ENCODE measurements at regions not wholly inside any gene's neighbourhood (a gene's known extent, or its start where the extent isn't known, plus 50 kb on each side); places are given as distances from the start of the nearest gene placed in this dataset.

- POLR2A ChIA-PET = no interaction called here
- H3K27ac Mint-ChIP-seq = no peak overlapping the region
- H3K27me3 Mint-ChIP-seq = no peaks in the 10 kb centered on the region
- no peaks in the 10 kb centered on the region for H3K9me3 Mint-ChIP-seq
- H3K36me3 Mint-ChIP-seq = no peaks in the 10 kb centered on the region
- no peak for DNase-seq
- H3K4me3 Mint-ChIP-seq = no peak overlapping the region
- intact Hi-C loops (cut with micrococcal nuclease) = no loop called here
- no peaks in the 10 kb centered on the region for H3K4me1 Mint-ChIP-seq (ENCODE audit: low read depth)
- CTCF ChIA-PET = no interaction called here
Observed at GRCh38 chr12:83801972-83802371, 1110.6 kb downstream of the SLC6A15 start.

GRCh38 chr12:83800022-83800421 is 1112.6 kb downstream of the SLC6A15 start:
- DNase-seq = no peak
- intact Hi-C loops (cut with micrococcal nuclease) = no loop called here
- ChIA-PET CTCF (no interaction called here), POLR2A (no interaction called here)
- H3K9me3 Mint-ChIP-seq = no peaks in the 10 kb centered on the region
- no peaks in the 10 kb centered on the region for H3K27me3 Mint-ChIP-seq
- H3K4me1 Mint-ChIP-seq (ENCODE audit: low read depth) = no peaks in the 10 kb centered on the region
- H3K4me3 Mint-ChIP-seq = no peak overlapping the region
- H3K27ac Mint-ChIP-seq = no peak overlapping the region
- no peaks in the 10 kb centered on the region for H3K36me3 Mint-ChIP-seq

GRCh38 chr12:83796531-83796930 is 1109.8 kb downstream of the TMTC2 start:
- Mint-ChIP-seq H3K27ac (no peak overlapping the region), H3K27me3 (no peaks in the 10 kb centered on the region), H3K4me3 (no peak overlapping the region), H3K9me3 (no peaks in the 10 kb centered on the region), H3K36me3 (no peaks in the 10 kb centered on the region), H3K4me1 (ENCODE audit: low read depth) (no peaks in the 10 kb centered on the region)
- ChIA-PET CTCF (no interaction called here), POLR2A (no interaction called here)
- intact Hi-C loops (cut with micrococcal nuclease) = no loop called here
- DNase-seq = no peak

- CTCF ChIA-PET = no interaction called here
- H3K4me3 Mint-ChIP-seq = no peak overlapping the region
- no peaks in the 10 kb centered on the region for H3K27me3 Mint-ChIP-seq
- no peak overlapping the region for H3K27ac Mint-ChIP-seq
- intact Hi-C loops (cut with micrococcal nuclease) = no loop called here
- POLR2A ChIA-PET = no interaction called here
- H3K4me1 Mint-ChIP-seq (ENCODE audit: low read depth) = no peaks in the 10 kb centered on the region
- H3K9me3 Mint-ChIP-seq = no peaks in the 10 kb centered on the region
- no peaks in the 10 kb centered on the region for H3K36me3 Mint-ChIP-seq
- DNase-seq = no peak
Observed at GRCh38 chr12:83793616-83794015, 1106.9 kb downstream of the TMTC2 start.

GRCh38 chr12:83784298-83784890 is 1097.7 kb downstream of the TMTC2 start:
- no peak for DNase-seq
- H3K27ac Mint-ChIP-seq = no peak overlapping the region
- intact Hi-C loops (cut with micrococcal nuclease) = no loop called here
- H3K36me3 Mint-ChIP-seq = no peaks in the 10 kb centered on the region
- no peaks in the 10 kb centered on the region for H3K27me3 Mint-ChIP-seq
- peaks cover 4% of the 10 kb centered on the region for H3K9me3 Mint-ChIP-seq
- H3K4me3 Mint-ChIP-seq = no peak overlapping the region
- ChIA-PET POLR2A (no interaction called here), CTCF (no interaction called here)
- H3K4me1 Mint-ChIP-seq (ENCODE audit: low read depth) = no peaks in the 10 kb centered on the region

- H3K36me3 Mint-ChIP-seq = no peaks in the 10 kb centered on the region
- H3K27ac Mint-ChIP-seq = no peak overlapping the region
- intact Hi-C loops (cut with micrococcal nuclease) = no loop called here
- CTCF ChIA-PET = no interaction called here
- H3K4me3 Mint-ChIP-seq = no peak overlapping the region
- no peak for DNase-seq
- POLR2A ChIA-PET = no interaction called here
- H3K4me1 Mint-ChIP-seq (ENCODE audit: low read depth) = no peaks in the 10 kb centered on the region
- H3K27me3 Mint-ChIP-seq = no peaks in the 10 kb centered on the region
- peaks cover under 1% of the 10 kb centered on the region for H3K9me3 Mint-ChIP-seq
Observed at GRCh38 chr12:83779526-83779925, 1092.8 kb downstream of the TMTC2 start.

GRCh38 chr12:83769151-83769550 is 1082.4 kb downstream of the TMTC2 start:
- intact Hi-C loops (cut with micrococcal nuclease) = no loop called here
- Mint-ChIP-seq H3K4me3 (no peak overlapping the region), H3K4me1 (ENCODE audit: low read depth) (no peaks in the 10 kb centered on the region), H3K27ac (no peak overlapping the region), H3K9me3 (peaks cover 19% of the 10 kb centered on the region), H3K27me3 (no peaks in the 10 kb centered on the region), H3K36me3 (no peaks in the 10 kb centered on the region)
- POLR2A ChIA-PET = no interaction called here
- DNase-seq = no peak
- CTCF ChIA-PET = no interaction called here

GRCh38 chr12:83767723-83768122 is 1081.0 kb downstream of the TMTC2 start:
- H3K4me3 Mint-ChIP-seq = no peak overlapping the region
- no peaks in the 10 kb centered on the region for H3K27me3 Mint-ChIP-seq
- intact Hi-C loops (cut with micrococcal nuclease) = no loop called here
- POLR2A ChIA-PET = no interaction called here
- no peaks in the 10 kb centered on the region for H3K4me1 Mint-ChIP-seq (ENCODE audit: low read depth)
- no peak for DNase-seq
- no peaks in the 10 kb centered on the region for H3K36me3 Mint-ChIP-seq
- no peak overlapping the region for H3K27ac Mint-ChIP-seq
- CTCF ChIA-PET = no interaction called here
- H3K9me3 Mint-ChIP-seq = peaks cover 12% of the 10 kb centered on the region

GRCh38 chr12:83763425-83763824 is 1076.7 kb downstream of the TMTC2 start:
- POLR2A ChIA-PET = no interaction called here
- H3K9me3 Mint-ChIP-seq = peaks cover 5% of the 10 kb centered on the region
- H3K27me3 Mint-ChIP-seq = no peaks in the 10 kb centered on the region
- H3K4me1 Mint-ChIP-seq (ENCODE audit: low read depth) = no peaks in the 10 kb centered on the region
- H3K27ac Mint-ChIP-seq = no peak overlapping the region
- no peaks in the 10 kb centered on the region for H3K36me3 Mint-ChIP-seq
- intact Hi-C loops (cut with micrococcal nuclease) = no loop called here
- H3K4me3 Mint-ChIP-seq = no peak overlapping the region
- DNase-seq = no peak
- CTCF ChIA-PET = no interaction called here

GRCh38 chr12:83759906-83760305 is 1073.2 kb downstream of the TMTC2 start:
- Mint-ChIP-seq H3K9me3 (peaks cover 5% of the 10 kb centered on the region), H3K36me3 (no peaks in the 10 kb centered on the region), H3K4me3 (no peak overlapping the region), H3K27me3 (no peaks in the 10 kb centered on the region), H3K27ac (no peak overlapping the region), H3K4me1 (ENCODE audit: low read depth) (no peaks in the 10 kb centered on the region)
- POLR2A ChIA-PET = no interaction called here
- no peak for DNase-seq
- CTCF ChIA-PET = no interaction called here
- intact Hi-C loops (cut with micrococcal nuclease) = no loop called here

GRCh38 chr12:83758888-83759631 is 1072.4 kb downstream of the TMTC2 start:
- no peaks in the 10 kb centered on the region for H3K36me3 Mint-ChIP-seq
- H3K4me3 Mint-ChIP-seq = no peak overlapping the region
- POLR2A ChIA-PET = no interaction called here
- H3K9me3 Mint-ChIP-seq = peaks cover 4% of the 10 kb centered on the region
- DNase-seq = no peak
- H3K4me1 Mint-ChIP-seq (ENCODE audit: low read depth) = no peaks in the 10 kb centered on the region
- H3K27ac Mint-ChIP-seq = no peak overlapping the region
- H3K27me3 Mint-ChIP-seq = no peaks in the 10 kb centered on the region
- CTCF ChIA-PET = no interaction called here
- intact Hi-C loops (cut with micrococcal nuclease) = no loop called here

GRCh38 chr12:83753904-83754303 is 1067.2 kb downstream of the TMTC2 start:
- no peak for DNase-seq
- intact Hi-C loops (cut with micrococcal nuclease) = no loop called here
- no peaks in the 10 kb centered on the region for H3K27me3 Mint-ChIP-seq
- H3K4me1 Mint-ChIP-seq (ENCODE audit: low read depth) = no peaks in the 10 kb centered on the region
- no peaks in the 10 kb centered on the region for H3K9me3 Mint-ChIP-seq
- no peaks in the 10 kb centered on the region for H3K36me3 Mint-ChIP-seq
- POLR2A ChIA-PET = no interaction called here
- H3K27ac Mint-ChIP-seq = no peak overlapping the region
- CTCF ChIA-PET = no interaction called here
- no peak overlapping the region for H3K4me3 Mint-ChIP-seq

GRCh38 chr12:83753205-83753604 is 1066.5 kb downstream of the TMTC2 start:
- H3K4me3 Mint-ChIP-seq = no peak overlapping the region

More at GRCh38 chr12:83753205-83753604, 1066.5 kb downstream of the TMTC2 start:
- ChIA-PET CTCF (no interaction called here), POLR2A (no interaction called here)
- H3K27ac Mint-ChIP-seq = no peak overlapping the region
- intact Hi-C loops (cut with micrococcal nuclease) = no loop called here
- DNase-seq = no peak
- no peaks in the 10 kb centered on the region for H3K4me1 Mint-ChIP-seq (ENCODE audit: low read depth)
- no peaks in the 10 kb centered on the region for H3K36me3 Mint-ChIP-seq
- H3K27me3 Mint-ChIP-seq = no peaks in the 10 kb centered on the region
- H3K9me3 Mint-ChIP-seq = no peaks in the 10 kb centered on the region
